Chondrocyte (in vitro differentiated cells): ENCODE measurements at regions not wholly inside any gene's neighbourhood (a gene's known extent, or its start where the extent isn't known, plus 50 kb on each side); places are given as distances from the start of the nearest gene placed in this dataset.

Experiments
- DNase-seq: peaks from one replicate; pipeline ENCODE4 v3.0.0; 2021; ENCODE audit warnings: mixed read lengths, low spot score
- H3K27ac Mint-ChIP-seq: one replicate; pipeline ENCODE4 v1.8.0; 2021; ENCODE audit warnings: mild to moderate bottlenecking, moderate library complexity, mixed read lengths; ENCODE audit not compliant: unreplicated experiment
- H3K27me3 Mint-ChIP-seq: 2 replicates; pipeline ENCODE4 v1.8.0; 2021; ENCODE audit warnings: low read depth, mixed read lengths
- H3K36me3 Mint-ChIP-seq: 2 replicates; pipeline ENCODE4 v1.8.0; 2021; ENCODE audit warnings: low read depth, mixed read lengths
- H3K4me1 Mint-ChIP-seq: 2 replicates; pipeline ENCODE4 v1.8.0; 2021; ENCODE audit warnings: low read depth, mild to moderate bottlenecking, mixed read lengths
- H3K4me3 Mint-ChIP-seq: one replicate; pipeline ENCODE4 v1.8.0; 2021; ENCODE audit warnings: mild to moderate bottlenecking, moderate library complexity, mixed read lengths; ENCODE audit not compliant: unreplicated experiment
- H3K9me3 Mint-ChIP-seq: 2 replicates; pipeline ENCODE4 v1.8.0; 2021; ENCODE audit warnings: low read depth, mixed read lengths
- TF ChIP-seq, protein P1 (sequence below): fragments of 200-600 bp; sonication (generic); IDR thresholded peaks from 2 replicates; pipeline ENCODE4 v1.5.0; 2021; ENCODE audit warnings: antibody characterized with exemption, mild to moderate bottlenecking, moderate library complexity

DNA sequence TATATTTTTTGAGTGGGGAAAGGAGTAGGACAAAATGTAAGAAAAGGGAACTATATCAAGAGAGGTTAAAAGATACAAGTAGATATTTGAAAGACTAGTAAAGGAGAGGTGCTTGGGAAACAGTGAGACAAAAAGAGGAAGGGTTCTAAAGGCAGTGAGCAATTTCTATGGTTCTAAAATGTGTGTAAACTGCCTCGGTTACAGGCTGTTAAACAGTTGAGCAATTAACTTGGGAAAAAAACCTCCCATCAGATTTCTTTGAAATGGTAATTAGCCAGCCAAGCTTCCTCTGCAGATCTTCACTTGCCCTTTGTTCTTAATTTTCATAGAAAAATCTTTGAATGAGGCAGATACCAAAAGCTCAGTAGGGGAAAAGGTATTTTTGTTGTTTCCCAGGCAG lies 238.7 kb upstream of the KCNH7 start:
- no peak for DNase-seq
- H3K27me3 Mint-ChIP-seq = peaks cover 19% of the 10 kb centered on the region
- no peak overlapping the region for H3K4me3 Mint-ChIP-seq
- H3K9me3 Mint-ChIP-seq = peaks cover 11% of the 10 kb centered on the region
- no peaks in the 10 kb centered on the region for H3K4me1 Mint-ChIP-seq
- TF ChIP-seq, protein P1, sequence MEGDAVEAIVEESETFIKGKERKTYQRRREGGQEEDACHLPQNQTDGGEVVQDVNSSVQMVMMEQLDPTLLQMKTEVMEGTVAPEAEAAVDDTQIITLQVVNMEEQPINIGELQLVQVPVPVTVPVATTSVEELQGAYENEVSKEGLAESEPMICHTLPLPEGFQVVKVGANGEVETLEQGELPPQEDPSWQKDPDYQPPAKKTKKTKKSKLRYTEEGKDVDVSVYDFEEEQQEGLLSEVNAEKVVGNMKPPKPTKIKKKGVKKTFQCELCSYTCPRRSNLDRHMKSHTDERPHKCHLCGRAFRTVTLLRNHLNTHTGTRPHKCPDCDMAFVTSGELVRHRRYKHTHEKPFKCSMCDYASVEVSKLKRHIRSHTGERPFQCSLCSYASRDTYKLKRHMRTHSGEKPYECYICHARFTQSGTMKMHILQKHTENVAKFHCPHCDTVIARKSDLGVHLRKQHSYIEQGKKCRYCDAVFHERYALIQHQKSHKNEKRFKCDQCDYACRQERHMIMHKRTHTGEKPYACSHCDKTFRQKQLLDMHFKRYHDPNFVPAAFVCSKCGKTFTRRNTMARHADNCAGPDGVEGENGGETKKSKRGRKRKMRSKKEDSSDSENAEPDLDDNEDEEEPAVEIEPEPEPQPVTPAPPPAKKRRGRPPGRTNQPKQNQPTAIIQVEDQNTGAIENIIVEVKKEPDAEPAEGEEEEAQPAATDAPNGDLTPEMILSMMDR = no peak
- H3K27ac Mint-ChIP-seq = no peak overlapping the region
- H3K36me3 Mint-ChIP-seq = no peaks in the 10 kb centered on the region

DNA sequence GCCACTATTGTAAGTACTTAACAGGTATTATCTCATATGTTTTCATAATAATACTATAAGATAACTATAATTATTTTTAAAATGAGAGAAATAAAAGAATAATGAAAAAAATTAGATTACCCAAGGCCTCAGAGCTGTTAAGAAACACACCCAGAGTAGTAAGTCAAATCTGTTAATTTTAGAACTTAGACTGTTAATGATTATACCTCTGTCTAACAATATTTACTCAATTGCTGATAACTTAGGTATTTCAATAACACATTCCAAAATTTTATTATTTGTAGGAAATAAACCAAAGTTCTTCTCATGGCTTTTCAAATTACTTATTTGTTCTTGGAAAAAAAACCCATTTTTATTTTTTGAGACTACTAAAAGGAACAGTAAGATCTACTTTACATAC lies 227.5 kb upstream of the KCNH7 start:
- H3K36me3 Mint-ChIP-seq = no peaks in the 10 kb centered on the region
- H3K27ac Mint-ChIP-seq = no peak overlapping the region
- H3K4me3 Mint-ChIP-seq = no peak overlapping the region
- peaks cover 4% of the 10 kb centered on the region for H3K27me3 Mint-ChIP-seq
- peaks cover 8% of the 10 kb centered on the region for H3K9me3 Mint-ChIP-seq
- DNase-seq = no peak
- TF ChIP-seq, protein P1 = no peak
- H3K4me1 Mint-ChIP-seq = no peaks in the 10 kb centered on the region

DNA sequence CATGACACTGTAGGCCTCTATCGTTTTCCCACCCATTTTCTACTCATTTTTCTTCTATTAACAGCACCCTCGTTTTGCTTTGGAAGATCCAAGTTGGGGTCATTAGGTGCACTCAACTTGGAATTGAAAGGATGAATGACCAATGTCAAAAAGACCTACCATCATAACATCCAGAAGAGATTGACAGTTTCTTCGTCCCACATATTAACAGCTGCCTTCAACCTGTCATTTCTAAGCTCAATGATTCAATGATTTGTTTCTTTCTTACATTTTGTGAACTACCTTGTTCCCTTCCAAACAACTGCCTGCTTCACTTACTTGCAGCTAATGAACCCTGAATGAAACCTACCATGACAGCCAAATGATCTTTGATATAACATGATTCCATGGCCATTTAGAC lies 224.0 kb upstream of the KCNH7 start:
- Mint-ChIP-seq H3K36me3 (no peaks in the 10 kb centered on the region), H3K4me1 (no peaks in the 10 kb centered on the region), H3K27me3 (peaks cover 8% of the 10 kb centered on the region), H3K27ac (no peak overlapping the region), H3K9me3 (peaks cover 4% of the 10 kb centered on the region), H3K4me3 (no peak overlapping the region)
- DNase-seq = no peak
- TF ChIP-seq, protein P1 = no peak

DNA sequence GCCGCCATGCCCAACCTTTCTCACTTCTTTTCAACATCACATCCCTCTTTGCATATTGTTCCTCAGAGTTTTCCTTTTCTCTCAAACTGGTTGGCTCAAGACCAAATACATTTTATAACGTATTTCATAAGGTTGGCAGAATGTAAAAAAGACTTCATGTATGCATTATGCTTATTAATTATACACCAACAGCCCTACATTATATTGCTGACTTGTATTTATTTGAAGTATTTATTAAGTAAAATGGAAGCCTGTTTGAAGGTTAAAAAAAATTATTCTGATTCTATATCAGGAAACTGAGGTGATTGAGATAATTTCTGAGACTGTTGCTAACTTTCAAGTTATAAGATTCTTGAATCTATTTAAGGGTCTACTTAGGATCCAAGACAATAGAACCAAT lies 208.0 kb upstream of the KCNH7 start:
- Mint-ChIP-seq H3K4me3 (no peak overlapping the region), H3K27ac (no peak overlapping the region), H3K36me3 (no peaks in the 10 kb centered on the region), H3K9me3 (no peaks in the 10 kb centered on the region), H3K27me3 (peaks cover 6% of the 10 kb centered on the region), H3K4me1 (no peaks in the 10 kb centered on the region)
- TF ChIP-seq, protein P1 = no peak
- no peak for DNase-seq

DNA sequence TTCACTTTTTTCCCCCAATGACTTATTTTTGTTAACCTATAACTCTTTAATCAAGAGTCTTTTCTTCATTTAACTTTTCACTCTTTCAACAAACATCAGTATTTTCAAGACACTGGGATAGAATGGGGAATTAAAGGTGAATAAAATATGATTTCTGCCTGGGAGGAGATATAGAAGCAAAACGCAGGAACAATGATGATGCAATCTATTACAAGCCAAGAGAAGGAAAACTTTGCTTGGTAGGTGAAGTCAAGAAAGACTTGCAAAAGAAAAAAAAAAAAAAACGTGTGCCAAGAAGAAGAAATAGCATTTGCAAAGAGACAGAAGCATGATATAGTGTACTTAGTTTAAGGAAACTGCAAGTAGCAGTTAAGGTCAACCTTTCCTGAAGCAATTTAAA lies 207.3 kb upstream of the KCNH7 start:
- Mint-ChIP-seq H3K4me3 (no peak overlapping the region), H3K4me1 (no peaks in the 10 kb centered on the region), H3K36me3 (no peaks in the 10 kb centered on the region), H3K27ac (no peak overlapping the region), H3K27me3 (peaks cover 8% of the 10 kb centered on the region), H3K9me3 (no peaks in the 10 kb centered on the region)
- TF ChIP-seq, protein P1 = no peak
- DNase-seq = no peak
